Uterus (tissue), 3 donors: ENCODE measurements at regions not wholly inside any gene's neighbourhood (a gene's known extent, or its start where the extent isn't known, plus 50 kb on each side); places are given as distances from the start of the nearest gene placed in this dataset.
"Not testable (repeated sequence)": the region's sequence is repeated elsewhere in the genome, so short reads cannot be mapped to it uniquely, and the experiment has no call there.

Experiments
- DNase-seq, 2 donors: peaks; one replicate each; pipeline ENCODE4 v3.0.0-alpha.2; 2019 to 2020
- H3K27ac ChIP-seq, 2 donors: fragments of 200-600 bp; sonication (generic); 1 replicate in 1 of 2; 2 replicates in 1 of 2; pipeline ENCODE4 v1.5.1; 2016 to 2018
- H3K27me3 ChIP-seq, 2 donors: fragments of 200-600 bp; sonication (generic); one replicate each; pipeline ENCODE4 v1.5.1; 2018 to 2019; ENCODE audit warnings: control low read depth in 1 of 2
- H3K36me3 ChIP-seq, 2 donors: fragments of 200-600 bp; sonication (generic); one replicate each; pipeline ENCODE4 v1.5.1; 2019; ENCODE audit warnings: control low read depth in 1 of 2
- H3K4me1 ChIP-seq, 2 donors: fragments of 200-600 bp; sonication (generic); one replicate each; pipeline ENCODE4 v1.5.1; 2018 to 2019; ENCODE audit warnings: control low read depth in 1 of 2
- H3K4me3 ChIP-seq, 2 donors: fragments of 200-600 bp; sonication (generic); 1 replicate in 1 of 2; 2 replicates in 1 of 2; pipeline ENCODE4 v1.5.1; 2018 to 2019; ENCODE audit warnings: mild to moderate bottlenecking in 1 of 2
- H3K9me3 ChIP-seq, 2 donors: fragments of 200-600 bp; sonication (generic); one replicate each; pipeline ENCODE4 v1.5.1; 2019; ENCODE audit warnings: control low read depth in 1 of 2
- POLR2A ChIP-seq, 2 donors: fragments of 450-650 bp; IDR thresholded peaks; one replicate each; pipeline ENCODE4 v1.6.1; 2016; ENCODE audit warnings: antibody characterized with exemption in 2 of 2, mild to moderate bottlenecking in 1 of 2, moderate library complexity in 1 of 2
- intact Hi-C: fragments of 100-400 bp; cut with DNase I; formaldehyde crosslinking; loops from one replicate; pipeline ENCODE4 v1.15.1; 2023; ENCODE audit warnings: low total_unique reads
- TF ChIP-seq, protein P1 (sequence below), 4 experiments: fragments of 200-600 bp in 2 of 4; fragments of 450-650 bp in 2 of 4; sonication (generic) in 2 of 4; IDR thresholded peaks; one replicate each; pipeline ENCODE4 v1.5.1; 2016 to 2019; ENCODE audit warnings: antibody characterized with exemption in 4 of 4, mild to moderate bottlenecking in 2 of 4, moderate library complexity in 1 of 4
- donor health status: DM: yes; HTN: yes; CAD: no.

- Histone ChIP-seq H3K4me3 (no peak overlapping the region), H3K9me3 (no peaks in the 10 kb centered on the region), H3K27ac (no peak overlapping the region), H3K4me1 (no peaks in the 10 kb centered on the region), H3K27me3 (no peaks in the 10 kb centered on the region), H3K36me3 (no peaks in the 10 kb centered on the region)
- no peak for TF ChIP-seq POLR2A (IDR thresholded peaks at IDR 0.05)
- TF ChIP-seq, protein P1, sequence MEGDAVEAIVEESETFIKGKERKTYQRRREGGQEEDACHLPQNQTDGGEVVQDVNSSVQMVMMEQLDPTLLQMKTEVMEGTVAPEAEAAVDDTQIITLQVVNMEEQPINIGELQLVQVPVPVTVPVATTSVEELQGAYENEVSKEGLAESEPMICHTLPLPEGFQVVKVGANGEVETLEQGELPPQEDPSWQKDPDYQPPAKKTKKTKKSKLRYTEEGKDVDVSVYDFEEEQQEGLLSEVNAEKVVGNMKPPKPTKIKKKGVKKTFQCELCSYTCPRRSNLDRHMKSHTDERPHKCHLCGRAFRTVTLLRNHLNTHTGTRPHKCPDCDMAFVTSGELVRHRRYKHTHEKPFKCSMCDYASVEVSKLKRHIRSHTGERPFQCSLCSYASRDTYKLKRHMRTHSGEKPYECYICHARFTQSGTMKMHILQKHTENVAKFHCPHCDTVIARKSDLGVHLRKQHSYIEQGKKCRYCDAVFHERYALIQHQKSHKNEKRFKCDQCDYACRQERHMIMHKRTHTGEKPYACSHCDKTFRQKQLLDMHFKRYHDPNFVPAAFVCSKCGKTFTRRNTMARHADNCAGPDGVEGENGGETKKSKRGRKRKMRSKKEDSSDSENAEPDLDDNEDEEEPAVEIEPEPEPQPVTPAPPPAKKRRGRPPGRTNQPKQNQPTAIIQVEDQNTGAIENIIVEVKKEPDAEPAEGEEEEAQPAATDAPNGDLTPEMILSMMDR (IDR thresholded peaks at IDR 0.05): no peak
- no peak for DNase-seq
- intact Hi-C loops: no loop called here
Observed at GRCh38 chr9:19629488-19629887, 159.3 kb downstream of the SLC24A2 start.

GRCh38 chr9:19625426-19625825 is 163.4 kb downstream of the SLC24A2 start:
- H3K27me3 ChIP-seq, H3K4me1 ChIP-seq, H3K9me3 ChIP-seq, DNase-seq, intact Hi-C loops, H3K4me3 ChIP-seq, H3K27ac ChIP-seq, H3K36me3 ChIP-seq: not testable (repeated sequence)

GRCh38 chr9:19624519-19624918 is 164.3 kb downstream of the SLC24A2 start:
- Histone ChIP-seq H3K4me3 (no peak overlapping the region), H3K4me1 (no peaks in the 10 kb centered on the region), H3K27me3 (no peaks in the 10 kb centered on the region), H3K27ac (no peak overlapping the region), H3K36me3 (no peaks in the 10 kb centered on the region), H3K9me3 (no peaks in the 10 kb centered on the region)
- TF ChIP-seq POLR2A (IDR thresholded peaks at IDR 0.05): no peak
- TF ChIP-seq, protein P1 (IDR thresholded peaks at IDR 0.05): no peak
- intact Hi-C loops: no loop called here
- no peak for DNase-seq

DNA sequence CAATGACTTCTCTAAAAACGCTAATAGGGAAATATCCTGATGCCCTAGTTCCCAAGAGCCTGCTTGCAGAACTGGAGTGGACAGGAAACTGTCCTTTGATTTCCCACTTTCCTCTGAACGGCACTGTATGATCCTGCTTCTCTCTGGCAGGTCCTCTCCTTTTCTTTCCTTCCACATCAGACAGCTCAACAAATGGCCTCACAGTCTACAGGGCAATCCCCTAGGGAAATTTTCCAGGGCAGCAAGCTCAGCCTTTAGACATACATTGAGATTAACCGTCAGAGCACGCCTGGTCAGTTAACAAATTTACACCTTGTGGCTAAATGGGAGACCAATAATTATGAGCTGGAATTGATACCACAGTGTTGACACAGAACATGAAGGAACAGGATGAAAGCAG is 164.9 kb downstream of the SLC24A2 start:
- Histone ChIP-seq H3K9me3 (no peaks in the 10 kb centered on the region), H3K4me1 (no peaks in the 10 kb centered on the region), H3K27ac (no peak overlapping the region), H3K36me3 (no peaks in the 10 kb centered on the region), H3K27me3 (no peaks in the 10 kb centered on the region), H3K4me3 (no peak overlapping the region)
- TF ChIP-seq, protein P1 (IDR thresholded peaks at IDR 0.05): no peak
- no peak for TF ChIP-seq POLR2A (IDR thresholded peaks at IDR 0.05)
- intact Hi-C loops: no loop called here
- no peak for DNase-seq

DNA sequence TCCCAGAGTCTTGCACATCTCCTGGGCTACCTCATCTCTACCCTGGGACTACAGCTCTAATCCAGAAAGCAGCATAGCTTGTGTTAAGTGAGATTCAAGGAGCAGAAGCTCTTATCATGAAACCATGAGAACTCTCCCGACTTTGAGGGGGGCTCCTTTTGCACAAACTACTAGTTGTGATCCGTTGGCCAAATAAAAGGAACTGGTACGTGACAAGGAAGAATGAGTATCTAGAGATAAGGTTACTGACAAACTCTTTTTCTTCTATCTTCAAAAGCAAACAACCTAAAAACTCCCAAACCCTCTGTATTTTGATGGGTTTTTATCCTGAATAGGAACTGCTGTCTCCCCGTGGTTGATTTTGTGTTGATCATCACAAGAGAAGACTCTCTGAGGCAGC is 168.5 kb downstream of the SLC24A2 start:
- no peaks in the 10 kb centered on the region for H3K27me3 ChIP-seq
- no peak for DNase-seq
- H3K4me1 ChIP-seq: no peaks in the 10 kb centered on the region
- TF ChIP-seq, protein P1 (IDR thresholded peaks at IDR 0.05): no peak
- TF ChIP-seq POLR2A (IDR thresholded peaks at IDR 0.05): no peak
- no peak overlapping the region for H3K4me3 ChIP-seq
- no peaks in the 10 kb centered on the region for H3K9me3 ChIP-seq
- intact Hi-C loops: no loop called here
- no peak overlapping the region for H3K27ac ChIP-seq
- H3K36me3 ChIP-seq: no peaks in the 10 kb centered on the region

- no peak overlapping the region for H3K27ac ChIP-seq
- intact Hi-C loops: no loop called here
Observed at GRCh38 chr9:19619221-19619620, 169.6 kb downstream of the SLC24A2 start.

More at GRCh38 chr9:19619221-19619620, 169.6 kb downstream of the SLC24A2 start:
- H3K9me3 ChIP-seq: no peaks in the 10 kb centered on the region
- H3K36me3 ChIP-seq: no peaks in the 10 kb centered on the region
- peak in 1 of 2 donors; percentile 22 for DNase-seq
- H3K4me3 ChIP-seq: no peak overlapping the region
- no peak for TF ChIP-seq POLR2A (IDR thresholded peaks at IDR 0.05)
- TF ChIP-seq, protein P1 (IDR thresholded peaks at IDR 0.05): no peak
- H3K27me3 ChIP-seq: no peaks in the 10 kb centered on the region
- H3K4me1 ChIP-seq: no peaks in the 10 kb centered on the region
